CD4-positive, CD25-positive, alpha-beta regulatory T cell (primary cell): ENCODE measurements at regions not wholly inside any gene's neighbourhood (a gene's known extent, or its start where the extent isn't known, plus 50 kb on each side); places are given as distances from the start of the nearest gene placed in this dataset.

Experiments used
- ATAC-seq, 2 donors: fragments of 150-1000 bp; cut with Tn5 transposase; one replicate each; pipeline ENCODE4 v1.10.0; 2021; ENCODE audit warnings: low read depth in 2 of 2, moderate number of reproducible peaks in 2 of 2, moderate library complexity in 1 of 2
- DNase-seq, 3 donors: peaks; one replicate each; pipeline versions ENCODE4 v3.0.0 to v3.0.0-alpha.2; 2012 to 2022; ENCODE audit warnings: mixed read lengths in 1 of 3
- H3K27ac ChIP-seq: one replicate; pipeline ENCODE4 v1.7.0; 2013; ENCODE audit warnings: mild to moderate bottlenecking, low read length; ENCODE audit not compliant: insufficient read depth, poor library complexity, severe bottlenecking
- H3K27me3 ChIP-seq: one replicate; pipeline ENCODE4 v1.7.0; 2013; ENCODE audit warnings: low read length; ENCODE audit not compliant: control insufficient read depth, insufficient read depth
- H3K36me3 ChIP-seq: one replicate; pipeline ENCODE4 v1.7.0; 2013; ENCODE audit warnings: mild to moderate bottlenecking, low read length, moderate library complexity; ENCODE audit not compliant: control insufficient read depth, insufficient read depth
- H3K4me1 ChIP-seq: 2 replicates; pipeline ENCODE4 v1.7.0; 2013; ENCODE audit warnings: mild to moderate bottlenecking, low read length; ENCODE audit not compliant: insufficient read depth, control insufficient read depth, poor library complexity, severe bottlenecking
- H3K4me3 ChIP-seq: one replicate; pipeline ENCODE4 v1.7.0; 2013; ENCODE audit warnings: low read depth, mild to moderate bottlenecking, low read length, moderate library complexity
- H3K9me3 ChIP-seq, 2 experiments: 1 replicate in 1 of 2; 2 replicates in 1 of 2; pipeline ENCODE4 v1.7.0; 2013; ENCODE audit warnings: low read length in 2 of 2, mild to moderate bottlenecking in 1 of 2, moderate library complexity in 1 of 2; ENCODE audit not compliant: control insufficient read depth in 2 of 2
- H3K27ac Mint-ChIP-seq, 3 donors: one replicate each; pipeline ENCODE4 v1.8.0; 2020 to 2022; ENCODE audit warnings: mild to moderate bottlenecking in 3 of 3, mixed read lengths in 3 of 3, moderate library complexity in 2 of 3
- H3K27me3 Mint-ChIP-seq: one replicate; pipeline ENCODE4 v1.8.0; 2022; ENCODE audit warnings: mild to moderate bottlenecking, mixed read lengths
- H3K36me3 Mint-ChIP-seq: one replicate; pipeline ENCODE4 v1.8.0; 2020; ENCODE audit warnings: mixed read lengths
- H3K4me1 Mint-ChIP-seq, 4 donors: one replicate each; pipeline ENCODE4 v1.8.0; 2020 to 2022; ENCODE audit warnings: mixed read lengths in 4 of 4, mild to moderate bottlenecking in 1 of 4
- H3K4me3 Mint-ChIP-seq, 4 donors: one replicate each; pipeline ENCODE4 v1.8.0; 2020 to 2022; ENCODE audit warnings: mild to moderate bottlenecking in 4 of 4, mixed read lengths in 4 of 4, moderate library complexity in 3 of 4
- H3K9me3 Mint-ChIP-seq, 7 donors: one replicate each; pipeline ENCODE4 v1.8.0; 2020 to 2022; ENCODE audit warnings: mixed read lengths in 7 of 7, mild to moderate bottlenecking in 3 of 7, moderate library complexity in 2 of 7

DNA sequence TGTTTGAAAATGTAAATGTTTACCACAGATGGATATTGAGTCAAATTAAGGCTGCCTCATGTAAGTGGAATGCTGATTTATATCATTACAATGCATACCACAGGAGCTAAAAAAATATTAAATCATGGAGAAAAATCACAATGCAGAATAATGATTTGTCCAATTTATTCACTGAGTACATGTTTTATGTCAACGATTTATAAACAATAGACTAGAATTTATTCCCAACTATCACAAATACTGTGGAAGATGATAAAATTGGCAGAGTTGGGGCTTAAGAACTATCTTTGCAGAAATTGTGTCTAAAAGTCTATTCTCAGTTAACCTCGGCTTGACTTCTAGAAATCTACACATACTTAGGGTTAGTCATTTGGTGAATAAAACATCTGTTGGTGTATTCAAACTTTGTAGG lies 472.1 kb upstream of the MARCKS start:
- no peak overlapping the region for H3K4me3 ChIP-seq
- H3K4me1 Mint-ChIP-seq: no peaks in the 10 kb centered on the region
- H3K27ac ChIP-seq: no peak overlapping the region
- H3K9me3 ChIP-seq: no peaks in the 10 kb centered on the region
- no peaks in the 10 kb centered on the region for H3K27me3 ChIP-seq
- H3K36me3 ChIP-seq: no peaks in the 10 kb centered on the region
- H3K9me3 Mint-ChIP-seq: no peaks in the 10 kb centered on the region
- H3K36me3 Mint-ChIP-seq: no peaks in the 10 kb centered on the region
- H3K4me3 Mint-ChIP-seq: no peak overlapping the region
- ATAC-seq (no peak), DNase-seq (no peak)
- no peak overlapping the region for H3K27ac Mint-ChIP-seq
- no peaks in the 10 kb centered on the region for H3K27me3 Mint-ChIP-seq
- H3K4me1 ChIP-seq: no peaks in the 10 kb centered on the region

DNA sequence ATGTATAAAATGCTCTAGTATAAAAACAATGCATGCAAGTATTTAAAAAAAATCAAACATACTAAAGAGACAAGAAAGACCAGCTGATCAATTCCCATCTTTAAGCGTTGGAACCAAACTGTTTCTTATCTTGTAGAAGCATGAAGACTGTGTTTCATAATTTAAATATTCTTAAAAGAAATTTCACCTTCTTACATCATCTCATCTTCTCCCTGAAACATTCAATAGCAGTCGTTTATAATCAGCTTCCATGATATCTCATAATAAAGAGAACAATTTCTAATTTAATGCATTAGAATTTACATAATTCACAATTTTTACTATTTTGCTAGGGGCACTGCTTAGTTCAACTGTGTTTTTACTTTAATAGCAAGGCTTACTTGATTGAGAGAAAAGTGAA lies 468.1 kb upstream of the MARCKS start:
- no peak overlapping the region for H3K27ac Mint-ChIP-seq
- ATAC-seq (no peak), DNase-seq (no peak)
- Histone ChIP-seq H3K27ac (no peak overlapping the region), H3K36me3 (no peaks in the 10 kb centered on the region), H3K4me3 (no peak overlapping the region), H3K27me3 (no peaks in the 10 kb centered on the region), H3K4me1 (no peaks in the 10 kb centered on the region), H3K9me3 (no peaks in the 10 kb centered on the region)
- peaks cover 0 to 2% (median 0%) of the 10 kb centered on the region in 7 donors for H3K9me3 Mint-ChIP-seq
- no peak overlapping the region for H3K4me3 Mint-ChIP-seq
- H3K4me1 Mint-ChIP-seq: no peaks in the 10 kb centered on the region
- H3K36me3 Mint-ChIP-seq: no peaks in the 10 kb centered on the region
- H3K27me3 Mint-ChIP-seq: no peaks in the 10 kb centered on the region

DNA sequence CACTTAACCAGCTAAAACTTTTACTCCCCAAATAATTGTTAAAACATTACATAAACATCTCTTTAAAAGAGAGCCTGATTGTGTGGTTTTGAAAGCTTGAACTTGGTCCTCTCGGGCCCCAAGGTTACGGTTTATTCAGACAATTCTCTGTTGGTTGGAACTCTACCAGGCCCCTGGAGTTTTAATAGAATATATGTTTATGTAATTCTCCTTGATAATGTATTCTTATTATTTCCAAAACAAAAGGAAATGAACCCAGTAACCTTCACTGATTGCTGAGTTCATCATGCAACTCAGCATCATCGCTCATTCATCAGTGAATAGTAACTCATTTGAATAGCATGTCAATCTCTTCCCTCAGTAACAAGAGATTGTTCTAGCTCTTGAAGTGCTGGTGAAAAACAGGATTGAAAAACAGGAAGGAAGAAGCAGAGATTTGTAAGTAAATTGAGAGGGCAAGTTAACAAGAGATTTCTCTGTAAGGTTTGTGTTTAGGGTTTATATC lies 464.5 kb upstream of the MARCKS start:
- Mint-ChIP-seq H3K36me3 (no peaks in the 10 kb centered on the region), H3K27me3 (no peaks in the 10 kb centered on the region), H3K4me1 (no peaks in the 10 kb centered on the region), H3K9me3 (peaks cover 0 to 2% (median 0%) of the 10 kb centered on the region in 7 donors), H3K4me3 (no peak overlapping the region), H3K27ac (no peak overlapping the region)
- ATAC-seq (no peak), DNase-seq (no peak)
- no peaks in the 10 kb centered on the region for H3K27me3 ChIP-seq
- no peak overlapping the region for H3K4me3 ChIP-seq
- no peaks in the 10 kb centered on the region for H3K9me3 ChIP-seq
- H3K4me1 ChIP-seq: no peaks in the 10 kb centered on the region
- no peaks in the 10 kb centered on the region for H3K36me3 ChIP-seq
- no peak overlapping the region for H3K27ac ChIP-seq

DNA sequence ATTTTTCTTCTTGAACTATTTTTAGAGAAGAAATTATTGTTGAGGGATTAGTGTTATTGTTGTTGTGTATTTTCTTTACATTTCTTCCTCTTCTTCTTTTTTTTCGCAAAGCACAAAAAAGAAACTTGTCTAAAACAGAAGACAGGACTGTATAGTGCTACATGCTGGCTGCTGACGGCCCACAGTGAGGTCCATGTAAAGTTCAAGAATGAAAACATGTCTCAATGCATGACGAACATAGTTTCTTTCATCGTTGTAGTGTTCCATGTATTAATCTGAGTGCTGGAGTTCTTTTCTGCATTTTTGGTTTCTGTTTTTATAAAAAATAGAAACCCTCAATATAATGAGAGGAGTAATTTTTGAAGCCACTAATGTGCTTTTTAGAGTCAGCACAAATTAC lies 462.9 kb upstream of the MARCKS start:
- H3K4me1 ChIP-seq: no peaks in the 10 kb centered on the region
- Mint-ChIP-seq H3K27ac (no peak overlapping the region), H3K4me1 (no peaks in the 10 kb centered on the region), H3K36me3 (no peaks in the 10 kb centered on the region), H3K9me3 (peaks cover 0 to 2% (median 0%) of the 10 kb centered on the region in 7 donors), H3K27me3 (no peaks in the 10 kb centered on the region), H3K4me3 (no peak overlapping the region)
- DNase-seq: no peak
- H3K9me3 ChIP-seq: no peaks in the 10 kb centered on the region
- no peaks in the 10 kb centered on the region for H3K27me3 ChIP-seq
- no peaks in the 10 kb centered on the region for H3K36me3 ChIP-seq
- H3K27ac ChIP-seq: no peak overlapping the region
- H3K4me3 ChIP-seq: no peak overlapping the region
- ATAC-seq: no peak

DNA sequence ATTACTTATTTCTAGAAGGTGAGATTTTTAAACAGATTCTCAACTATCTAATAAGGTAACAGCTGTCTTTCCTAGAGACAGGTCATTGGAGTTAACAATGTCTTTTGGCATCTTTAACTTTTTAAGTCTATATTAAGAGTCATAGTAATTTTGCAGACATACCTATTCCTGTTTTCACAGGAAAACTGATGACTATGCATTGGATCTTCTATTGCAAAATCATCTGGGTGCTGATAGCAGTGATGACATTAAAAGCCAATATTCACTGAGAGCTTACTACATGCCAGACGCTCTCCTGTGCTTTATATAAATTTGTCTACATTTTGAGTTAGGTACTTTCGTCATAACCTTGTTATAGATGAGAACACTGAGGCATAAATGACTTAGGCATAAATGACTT lies 462.4 kb upstream of the MARCKS start:
- Mint-ChIP-seq H3K36me3 (no peaks in the 10 kb centered on the region), H3K9me3 (peaks cover 0 to 3% (median 0%) of the 10 kb centered on the region in 7 donors), H3K4me1 (no peaks in the 10 kb centered on the region), H3K27ac (no peak overlapping the region), H3K4me3 (no peak overlapping the region), H3K27me3 (no peaks in the 10 kb centered on the region)
- Histone ChIP-seq H3K9me3 (no peaks in the 10 kb centered on the region), H3K27ac (no peak overlapping the region), H3K36me3 (no peaks in the 10 kb centered on the region), H3K27me3 (no peaks in the 10 kb centered on the region), H3K4me3 (no peak overlapping the region), H3K4me1 (no peaks in the 10 kb centered on the region)
- ATAC-seq (no peak), DNase-seq (no peak)

DNA sequence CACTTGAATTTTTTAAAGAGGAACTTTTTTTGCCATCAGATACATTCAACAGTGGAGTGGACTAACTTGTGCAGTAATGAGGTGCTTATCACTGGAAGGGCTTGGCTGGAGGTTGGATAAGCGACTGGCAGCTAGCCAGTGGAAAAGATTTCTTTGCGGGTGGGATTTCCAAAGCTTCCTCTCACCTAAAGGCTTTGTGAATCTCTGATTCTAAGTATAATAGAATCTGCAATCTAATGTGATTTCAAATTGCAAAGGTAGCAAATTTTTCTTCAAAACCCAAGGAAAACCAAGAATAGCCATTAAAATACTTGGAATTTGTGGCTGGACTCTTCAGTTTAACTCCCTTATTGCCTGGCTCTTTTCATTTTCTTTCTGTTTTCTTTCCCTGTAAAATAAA lies 460.4 kb upstream of the MARCKS start:
- ATAC-seq: no peak
- no peaks in the 10 kb centered on the region for H3K27me3 ChIP-seq
- DNase-seq: no peak
- no peaks in the 10 kb centered on the region for H3K9me3 ChIP-seq
- H3K4me3 Mint-ChIP-seq: no peak overlapping the region
- H3K4me1 Mint-ChIP-seq: no peaks in the 10 kb centered on the region
- H3K27me3 Mint-ChIP-seq: no peaks in the 10 kb centered on the region
- no peaks in the 10 kb centered on the region for H3K36me3 Mint-ChIP-seq
- no peak overlapping the region for H3K27ac ChIP-seq
- H3K4me3 ChIP-seq: no peak overlapping the region
- H3K9me3 Mint-ChIP-seq: peaks cover 0 to 4% (median 2%) of the 10 kb centered on the region in 7 donors
- no peaks in the 10 kb centered on the region for H3K36me3 ChIP-seq
- H3K27ac Mint-ChIP-seq: no peak overlapping the region
- H3K4me1 ChIP-seq: no peaks in the 10 kb centered on the region

DNA sequence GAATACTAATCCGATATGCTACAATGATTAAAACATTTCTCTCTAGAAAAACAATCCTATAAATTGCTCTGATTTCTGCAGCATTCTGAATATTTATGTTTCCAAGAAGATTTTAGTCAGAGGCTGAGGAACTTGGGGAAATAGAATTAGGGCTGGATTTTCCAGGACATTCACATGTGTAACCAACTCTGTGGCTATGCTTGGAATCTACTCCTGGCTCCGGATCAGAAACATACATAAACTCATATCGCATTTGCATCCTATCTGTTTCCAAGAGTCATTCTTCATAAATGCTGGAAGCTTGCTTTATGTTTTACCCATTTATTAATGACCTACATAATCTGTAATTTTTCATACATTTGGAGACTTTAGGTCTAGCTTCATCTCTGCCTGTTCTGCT lies 459.9 kb upstream of the MARCKS start:
- no peaks in the 10 kb centered on the region for H3K27me3 Mint-ChIP-seq
- no peak for DNase-seq
- H3K36me3 ChIP-seq: no peaks in the 10 kb centered on the region
- no peaks in the 10 kb centered on the region for H3K9me3 ChIP-seq
- H3K27ac ChIP-seq: no peak overlapping the region
- ATAC-seq: no peak
- H3K4me3 ChIP-seq: no peak overlapping the region
- H3K27ac Mint-ChIP-seq: no peak overlapping the region
- no peaks in the 10 kb centered on the region for H3K4me1 Mint-ChIP-seq
- no peaks in the 10 kb centered on the region for H3K36me3 Mint-ChIP-seq
- peaks cover 0 to 4% (median 2%) of the 10 kb centered on the region in 7 donors for H3K9me3 Mint-ChIP-seq
- no peaks in the 10 kb centered on the region for H3K27me3 ChIP-seq
- no peak overlapping the region for H3K4me3 Mint-ChIP-seq
- no peaks in the 10 kb centered on the region for H3K4me1 ChIP-seq

DNA sequence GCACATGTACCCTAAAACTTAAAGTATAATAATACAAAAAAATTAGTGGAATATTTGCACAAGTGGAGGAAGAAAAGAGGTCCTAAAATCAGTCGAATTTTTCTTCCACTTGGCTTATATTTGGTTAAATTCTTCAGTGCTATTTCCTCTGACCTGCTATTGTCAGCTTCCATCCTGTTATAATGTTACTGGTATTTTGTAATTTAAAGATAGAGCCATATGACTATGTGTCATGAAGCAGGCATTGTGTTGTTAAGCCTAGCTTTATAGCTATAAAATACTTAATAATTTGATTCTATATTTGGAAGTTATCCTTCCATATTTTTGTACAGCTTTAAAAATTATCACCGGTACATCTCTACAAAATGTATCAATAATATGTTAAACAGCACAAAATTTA lies 455.9 kb upstream of the MARCKS start:
- H3K27ac ChIP-seq: no peak overlapping the region
- no peaks in the 10 kb centered on the region for H3K27me3 Mint-ChIP-seq
- no peaks in the 10 kb centered on the region for H3K36me3 Mint-ChIP-seq
- H3K4me1 Mint-ChIP-seq: no peaks in the 10 kb centered on the region
- no peak overlapping the region for H3K4me3 Mint-ChIP-seq
- H3K27me3 ChIP-seq: no peaks in the 10 kb centered on the region
- H3K9me3 Mint-ChIP-seq: peaks cover 0 to 4% (median 2%) of the 10 kb centered on the region in 7 donors
- ATAC-seq (no peak), DNase-seq (no peak)
- no peaks in the 10 kb centered on the region for H3K4me1 ChIP-seq
- no peak overlapping the region for H3K4me3 ChIP-seq
- no peaks in the 10 kb centered on the region for H3K9me3 ChIP-seq
- no peak overlapping the region for H3K27ac Mint-ChIP-seq
- H3K36me3 ChIP-seq: no peaks in the 10 kb centered on the region
